ENCODE measurements at regions not wholly inside any gene's neighbourhood (a gene's known extent, or its start where the extent isn't known, plus 50 kb on each side); places are given as distances from the start of the nearest gene placed in this dataset.

GRCh38 chr10:71005337-71006305 is 117.3 kb upstream of the PCBD1 start:
- TF ChIP-seq CTCF (IDR thresholded peaks at IDR 0.05; ENCODE audit: borderline replicate concordance, extremely low read depth, low read length, poor library complexity, severe bottlenecking) (no peak), EZH2 (IDR thresholded peaks at IDR 0.05; ENCODE audit: borderline replicate concordance, low read depth, low read length, severe bottlenecking) (no peak)
